Right ventricle myocardium superior (tissue), 1 donor: ENCODE measurements at regions not wholly inside any gene's neighbourhood (a gene's known extent, or its start where the extent isn't known, plus 50 kb on each side); places are given as distances from the start of the nearest gene placed in this dataset.
"Not testable (repeated sequence)": the region's sequence is repeated elsewhere in the genome, so short reads cannot be mapped to it uniquely, and the experiment has no call there.

ENCODE experiments used
- ATAC-seq: fragments of 200-7000 bp; cut with Tn5 transposase; one replicate; pipeline ENCODE4 v1.9.1; 2020; ENCODE audit warnings: mild to moderate bottlenecking; ENCODE audit not compliant: poor library complexity
- DNase-seq: peaks from one replicate; pipeline ENCODE4 v3.0.0-alpha.2; 2020
- intact Hi-C: fragments of 100-400 bp; cut with DNase I; formaldehyde crosslinking; loops from one replicate; pipeline ENCODE4 v1.11.2; 2022
- donor health status: DM: no; HTN: yes; CAD: no; lungs with severe emphysema.

DNA sequence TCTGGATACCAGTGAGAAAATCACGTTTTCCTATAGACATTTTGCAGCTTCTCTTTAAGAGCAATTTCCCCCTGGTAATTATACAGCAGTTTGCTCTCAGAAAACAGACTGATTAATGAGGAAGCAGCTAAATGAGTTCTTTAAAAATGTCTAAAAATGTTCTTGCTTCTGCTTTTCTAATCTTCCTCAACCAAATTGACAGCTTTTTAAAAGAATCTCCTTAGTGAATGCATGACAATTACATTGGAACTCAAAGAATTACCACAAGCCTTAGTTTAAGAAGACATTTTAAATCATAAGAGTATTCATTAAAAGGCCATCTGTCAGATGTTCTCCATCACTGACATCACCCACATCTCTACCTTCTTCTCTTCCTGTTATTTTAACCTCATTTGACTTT lies 135.8 kb upstream of the PLXNC1 start:
- DNase-seq (no peak), ATAC-seq (no peak)
- intact Hi-C loops, result no loop called here

DNA sequence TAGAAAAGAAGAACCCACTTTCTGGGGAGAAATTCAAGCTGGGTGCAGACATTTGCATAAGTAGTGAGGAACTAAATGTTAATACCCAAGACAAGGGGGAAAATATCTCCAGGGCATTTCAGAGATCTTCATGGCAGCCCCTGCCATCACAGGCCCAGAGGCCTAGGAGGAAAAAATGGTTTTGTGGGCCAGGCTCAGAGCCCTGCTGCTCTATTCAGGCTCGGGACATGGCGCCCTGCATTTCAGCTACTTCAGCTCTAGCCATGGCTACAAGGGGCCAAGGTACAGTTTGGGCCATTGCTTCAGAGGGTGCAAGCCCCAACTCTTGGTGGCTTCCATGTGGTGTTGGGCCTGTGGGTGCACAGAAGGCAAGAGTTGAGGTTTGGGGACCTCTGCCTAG lies 131.1 kb upstream of the PLXNC1 start:
- intact Hi-C loops, ATAC-seq, DNase-seq: not testable (repeated sequence)

DNA sequence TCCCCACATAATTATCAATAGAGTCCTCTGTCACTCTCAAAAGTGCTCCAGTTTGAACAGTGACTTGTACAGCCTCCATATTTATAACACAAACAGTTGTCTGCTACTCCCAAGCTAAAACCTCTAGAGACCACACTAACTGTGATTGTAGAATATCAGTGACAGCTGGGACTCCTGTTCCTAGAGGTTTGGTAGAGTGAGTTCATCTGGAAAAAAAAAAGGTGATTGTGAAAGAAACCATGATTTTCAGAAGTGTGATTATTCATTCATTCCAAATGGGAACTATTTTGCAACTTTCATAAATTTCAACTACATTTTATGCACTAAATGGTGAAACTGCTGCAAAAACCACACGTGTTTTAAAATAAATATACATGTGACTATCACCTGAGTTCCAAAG lies 128.0 kb upstream of the PLXNC1 start:
- ATAC-seq (peak; percentile 39), DNase-seq (no peak)
- intact Hi-C loops, result no loop called here

DNA sequence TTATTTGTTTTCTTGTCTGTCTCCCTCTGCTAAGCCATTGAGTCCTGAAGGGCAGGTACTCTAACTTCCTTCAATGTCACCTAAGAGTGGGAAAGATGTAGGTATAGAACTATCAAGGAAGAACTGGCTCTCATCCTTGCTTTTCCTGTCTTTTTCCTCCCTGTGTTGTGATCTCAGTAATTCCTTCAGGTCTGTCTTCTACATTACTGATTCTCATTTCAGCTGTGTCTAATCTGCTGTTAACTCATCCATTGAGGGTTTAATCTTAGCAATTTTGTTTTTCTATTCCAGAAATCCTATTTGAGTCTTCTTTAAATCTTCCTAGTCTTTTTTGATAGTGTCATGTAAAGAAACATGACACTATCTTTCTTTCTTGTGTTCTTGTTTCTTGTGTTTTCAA lies 124.5 kb upstream of the PLXNC1 start:
- DNase-seq (no peak), ATAC-seq (no peak)
- intact Hi-C loops, result no loop called here

DNA sequence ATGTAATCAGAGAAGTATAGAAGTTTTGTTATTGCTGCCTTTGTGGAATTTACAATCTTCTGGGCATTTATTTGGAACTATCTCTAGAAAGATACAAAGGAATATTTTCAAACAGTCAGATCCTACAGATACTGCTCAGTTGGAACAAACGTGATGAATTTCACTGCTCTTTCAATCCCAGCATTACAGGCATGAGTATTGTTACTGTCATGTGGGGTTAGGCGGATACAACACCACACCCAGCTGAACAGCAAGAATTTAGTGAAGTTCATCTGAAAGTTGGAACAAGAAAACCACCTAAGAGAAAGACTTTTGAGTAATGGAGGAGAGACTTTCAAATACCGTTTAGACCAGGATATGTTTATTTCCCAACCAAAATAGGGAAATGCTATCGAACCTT lies 123.3 kb upstream of the PLXNC1 start:
- no peak for DNase-seq
- intact Hi-C loops, result no loop called here
- no peak for ATAC-seq

DNA sequence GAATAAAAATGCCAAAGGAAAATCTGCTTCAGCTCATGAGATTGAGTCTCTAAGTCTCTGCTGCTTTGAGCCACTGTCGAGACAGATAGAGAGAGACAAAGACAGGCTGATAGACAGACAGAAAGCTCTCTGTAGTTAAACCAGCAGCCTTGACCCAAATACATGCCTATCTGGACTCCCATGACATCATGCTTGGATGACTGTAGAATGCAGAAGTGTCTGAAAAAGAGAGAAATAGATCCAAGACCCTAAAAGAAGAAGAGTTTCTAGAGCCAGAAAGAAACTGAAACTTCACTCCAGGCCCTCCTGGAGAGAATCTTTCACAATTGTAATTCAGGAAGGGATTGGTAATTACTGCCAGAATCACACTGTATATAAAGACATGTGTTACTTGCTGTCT lies 122.6 kb upstream of the PLXNC1 start:
- intact Hi-C loops, result no loop called here
- DNase-seq (no peak), ATAC-seq (no peak)

DNA sequence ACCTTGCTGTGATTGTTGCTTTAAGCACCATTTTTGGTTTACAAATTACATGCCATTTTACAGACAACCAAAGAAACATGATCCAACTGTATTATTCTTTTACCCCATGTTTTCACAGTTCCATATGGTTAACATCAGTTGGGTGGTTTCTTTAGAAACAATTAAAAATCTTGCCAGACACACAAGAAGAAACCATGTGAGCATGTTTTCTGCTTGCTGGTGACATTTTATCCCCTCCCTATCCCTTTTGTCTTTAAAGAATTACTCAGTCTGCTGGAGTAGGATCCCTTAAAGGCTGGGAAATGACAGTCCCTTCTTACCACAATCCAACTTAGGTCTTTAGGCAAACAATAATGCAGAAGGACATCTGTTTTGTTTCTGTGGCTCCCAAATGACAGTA lies 121.8 kb upstream of the PLXNC1 start:
- ATAC-seq (no peak), DNase-seq (no peak)
- intact Hi-C loops, result no loop called here

DNA sequence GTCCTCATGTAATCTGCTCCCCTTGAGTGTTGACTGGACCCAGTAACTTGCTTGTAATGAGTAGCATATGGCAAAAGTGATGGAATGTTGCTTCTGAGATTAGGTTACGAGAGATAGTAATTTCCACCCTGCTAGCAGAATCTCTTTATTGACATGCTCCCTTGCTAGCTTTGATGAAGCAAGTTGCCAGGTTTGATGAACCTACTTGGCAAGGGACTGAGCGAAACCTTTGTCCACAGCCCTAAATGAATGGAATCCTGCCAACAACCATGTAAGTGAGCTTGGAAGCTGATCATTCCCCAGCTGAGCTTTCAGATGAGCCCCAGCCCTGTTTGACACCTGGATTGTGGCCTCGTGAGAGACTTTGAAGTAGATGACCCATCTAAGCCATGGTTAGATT lies 120.8 kb upstream of the PLXNC1 start:
- no peak for ATAC-seq
- no peak for DNase-seq
- intact Hi-C loops, result no loop called here

DNA sequence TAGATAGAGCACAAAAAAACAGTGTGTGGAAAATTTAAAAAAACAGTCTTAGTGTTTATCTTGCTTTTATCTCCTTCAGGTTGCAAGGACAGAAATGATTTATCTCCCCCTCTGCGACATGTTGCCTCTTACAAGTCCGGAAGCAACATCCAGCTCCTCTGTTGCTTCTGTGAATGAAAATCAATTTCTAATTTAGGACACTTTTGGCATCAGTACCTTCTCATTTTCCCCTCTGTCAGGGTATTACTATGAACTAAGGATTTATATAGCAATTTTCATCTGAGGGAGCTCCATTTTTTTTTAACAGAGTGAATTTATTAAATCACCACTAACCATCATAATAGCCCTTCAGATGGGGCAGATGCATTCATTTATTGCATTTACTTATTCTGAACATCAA lies 116.6 kb upstream of the PLXNC1 start:
- intact Hi-C loops, result no loop called here
- ATAC-seq, result no peak
- no peak for DNase-seq

DNA sequence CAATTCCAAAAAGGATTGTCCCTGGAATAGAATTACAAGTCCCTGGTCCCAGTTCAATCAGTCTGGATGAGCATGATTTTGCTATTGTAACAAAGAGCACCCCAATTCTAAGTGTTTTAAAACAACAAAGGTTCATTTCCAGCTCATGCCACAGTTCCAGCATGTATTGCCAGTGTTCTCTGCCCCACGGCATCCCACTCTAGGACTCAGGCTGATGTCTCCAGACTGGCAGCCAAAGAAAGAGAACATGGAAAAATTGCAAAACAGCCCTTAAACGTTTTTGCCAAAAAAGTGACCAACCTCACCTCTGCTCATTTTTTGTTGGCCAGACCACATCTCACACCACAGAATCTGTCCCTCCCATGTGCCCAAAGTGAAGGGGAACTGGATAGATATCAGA lies 116.0 kb upstream of the PLXNC1 start:
- ATAC-seq (no peak), DNase-seq (no peak)
- intact Hi-C loops, result no loop called here

DNA sequence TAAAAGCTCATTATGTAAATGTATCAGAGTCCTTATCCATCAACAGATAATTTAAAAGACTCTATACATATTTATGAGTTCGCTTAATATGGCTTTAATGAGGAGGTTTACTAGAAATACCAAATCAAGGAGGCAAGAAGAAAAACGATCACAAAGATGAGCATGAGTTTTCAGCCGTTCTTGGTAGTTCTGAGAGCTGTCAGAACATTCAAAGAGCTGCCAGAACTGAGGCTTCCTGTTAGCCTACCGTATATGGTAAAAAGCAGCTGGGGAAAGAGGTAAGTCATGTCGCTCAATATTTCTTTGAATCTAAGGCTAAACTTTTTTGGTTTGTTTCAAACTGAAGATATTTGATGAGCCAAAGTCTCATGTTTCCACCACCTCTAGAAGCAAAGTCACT lies 115.3 kb upstream of the PLXNC1 start:
- no peak for ATAC-seq
- no peak for DNase-seq
- intact Hi-C loops, result no loop called here

DNA sequence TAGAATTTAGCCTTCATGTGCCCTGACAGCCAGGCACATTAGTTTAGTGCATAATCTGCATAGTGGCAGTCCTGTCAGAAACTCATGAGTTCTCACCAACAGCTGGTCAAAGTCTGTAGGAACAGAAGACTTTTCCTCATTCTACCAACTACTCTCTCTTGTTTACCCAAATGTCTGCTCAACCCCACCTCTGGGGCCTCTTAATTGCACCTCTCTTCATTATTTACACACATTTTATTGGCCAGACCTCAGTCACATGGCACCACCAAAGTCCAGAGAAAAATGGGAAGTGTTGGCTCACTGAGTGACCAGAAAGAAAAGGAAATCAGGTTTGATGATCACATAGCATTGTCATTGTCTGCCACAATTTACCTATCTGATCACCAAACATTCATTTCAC lies 114.6 kb upstream of the PLXNC1 start:
- intact Hi-C loops, result no loop called here
- no peak for ATAC-seq
- DNase-seq, result no peak

DNA sequence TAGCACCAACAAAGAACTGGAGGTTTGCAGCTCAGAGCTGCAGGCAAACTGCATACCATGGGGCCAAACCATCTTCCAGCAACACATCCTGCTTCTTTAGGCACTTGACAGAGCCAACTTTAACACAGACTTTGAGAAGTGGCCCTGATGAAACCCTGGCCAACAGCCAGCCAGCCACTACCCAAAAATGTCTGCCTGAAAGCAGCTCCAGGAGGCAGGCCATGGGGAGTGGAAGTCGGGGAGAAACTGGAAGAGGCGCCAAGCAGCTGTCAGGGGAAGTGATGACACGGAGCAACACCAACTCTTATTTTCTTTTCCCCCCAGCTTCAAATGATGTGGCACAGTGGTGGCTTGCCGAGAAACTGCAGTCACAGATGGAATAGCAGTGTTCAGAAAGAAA lies 110.9 kb upstream of the PLXNC1 start:
- no peak for DNase-seq
- ATAC-seq, result peak; percentile 63
- intact Hi-C loops, result no loop called here

DNA sequence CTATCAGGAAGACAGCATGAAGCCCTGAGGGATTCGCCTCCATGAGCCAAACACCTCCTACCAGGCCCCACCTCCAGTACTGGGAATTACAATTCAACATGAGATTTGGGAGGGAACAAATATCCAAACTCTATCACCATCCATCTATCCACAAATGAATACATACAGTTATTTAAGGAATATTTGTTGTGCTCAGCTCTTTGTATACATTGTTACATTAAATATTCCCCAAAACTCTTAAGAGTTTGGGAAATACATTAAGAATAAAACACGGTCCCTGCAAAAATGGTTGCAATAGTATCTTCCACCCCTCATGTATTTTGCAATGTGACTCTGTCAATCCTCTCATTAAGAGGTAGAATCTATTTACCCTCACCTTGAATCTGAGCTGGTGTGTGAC lies 109.8 kb upstream of the PLXNC1 start:
- intact Hi-C loops, result no loop called here
- DNase-seq, result no peak
- no peak for ATAC-seq

DNA sequence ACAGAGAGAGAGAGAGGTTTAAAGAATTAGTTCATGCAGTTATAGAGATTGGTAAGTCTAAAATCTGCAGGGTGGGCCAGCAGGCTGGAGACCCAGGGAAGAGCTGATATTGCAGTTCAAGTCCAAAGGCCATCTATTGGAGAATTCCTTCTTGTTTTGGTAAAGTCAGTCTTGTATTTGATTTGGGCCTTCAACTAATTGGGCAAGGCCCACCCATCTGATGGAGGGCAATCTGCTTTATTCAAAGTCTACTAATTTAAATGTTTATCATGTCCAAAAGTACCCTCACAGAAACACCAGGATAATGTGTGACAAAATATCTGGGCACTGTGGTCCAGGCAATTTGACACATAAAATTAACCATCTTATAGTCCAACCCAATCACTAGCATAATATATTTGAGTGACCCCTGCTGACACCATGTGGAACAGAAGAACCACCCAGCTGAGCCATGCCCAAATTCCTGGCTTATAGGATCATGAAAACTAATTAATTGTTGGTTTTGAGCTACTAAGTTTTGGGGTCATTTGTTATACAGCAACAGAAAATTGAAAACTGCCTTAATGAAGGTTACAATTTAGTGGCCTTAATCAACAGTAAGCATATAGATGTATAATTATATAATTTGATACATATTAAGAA lies 109.1 kb upstream of the PLXNC1 start:
- intact Hi-C loops, result no loop called here
- no peak for ATAC-seq
- DNase-seq, result no peak

DNA sequence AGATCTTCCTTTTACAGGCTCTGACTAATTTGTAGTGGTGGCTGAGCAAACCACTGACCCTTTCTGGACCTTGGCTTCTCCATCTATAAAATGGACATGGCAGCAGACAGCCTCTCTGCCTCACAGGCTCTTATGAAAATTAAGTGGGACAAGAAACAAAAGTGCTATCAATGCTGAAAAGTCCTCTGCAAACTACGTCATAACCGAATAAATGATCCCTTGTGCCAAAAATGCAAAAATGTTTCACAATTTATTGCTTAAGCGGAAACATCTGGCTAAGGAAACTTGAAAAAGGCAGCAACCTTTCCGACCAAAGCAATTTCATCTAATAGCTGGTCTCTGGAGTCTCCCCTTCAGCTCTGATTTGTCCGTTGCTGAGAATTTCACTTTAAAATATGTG lies 108.5 kb upstream of the PLXNC1 start:
- ATAC-seq (peak; percentile 73), DNase-seq (no peak)
- intact Hi-C loops, result no loop called here

DNA sequence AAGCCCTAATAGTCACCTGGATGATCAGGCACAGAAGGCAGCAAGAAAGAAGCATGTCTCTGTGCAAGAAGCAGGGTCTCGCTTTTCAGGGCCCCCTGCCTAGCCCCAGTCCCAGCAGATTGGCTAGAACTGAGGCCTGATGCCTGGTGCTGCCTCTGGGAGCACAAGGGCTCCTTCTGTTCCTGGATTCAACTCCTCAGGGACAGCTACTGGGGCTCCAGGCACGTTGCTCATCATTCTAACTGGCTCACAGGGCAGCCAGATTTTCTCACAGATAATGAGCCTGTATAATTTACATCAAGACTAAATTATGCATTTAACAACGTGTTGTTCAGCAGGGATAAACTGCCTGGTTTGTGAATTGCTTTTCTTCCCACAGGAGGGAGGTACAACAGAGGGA lies 106.5 kb upstream of the PLXNC1 start:
- intact Hi-C loops, result no loop called here
- DNase-seq, result no peak
- no peak for ATAC-seq

DNA sequence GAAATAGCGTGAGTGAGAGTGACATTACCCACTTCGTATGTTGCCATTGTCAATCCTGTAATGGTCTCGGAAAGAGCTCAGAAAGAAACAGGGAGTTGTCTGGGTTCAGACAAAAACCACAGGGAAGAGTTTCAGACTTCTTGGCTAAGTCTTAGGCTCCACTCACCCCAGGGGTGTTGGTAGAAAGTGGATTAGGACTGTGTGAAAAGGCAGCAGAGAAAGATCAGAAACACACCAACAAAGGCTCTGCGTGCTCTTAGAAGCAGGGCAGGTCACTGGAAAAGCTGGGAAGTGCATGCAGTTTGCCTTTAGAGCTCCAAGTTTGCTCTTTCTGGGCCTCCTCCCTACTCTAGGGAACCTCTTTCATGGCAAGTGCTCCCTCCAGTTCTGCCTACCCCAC lies 106.1 kb upstream of the PLXNC1 start:
- ATAC-seq, result peak; percentile 30
- intact Hi-C loops, result no loop called here
- DNase-seq, result no peak

DNA sequence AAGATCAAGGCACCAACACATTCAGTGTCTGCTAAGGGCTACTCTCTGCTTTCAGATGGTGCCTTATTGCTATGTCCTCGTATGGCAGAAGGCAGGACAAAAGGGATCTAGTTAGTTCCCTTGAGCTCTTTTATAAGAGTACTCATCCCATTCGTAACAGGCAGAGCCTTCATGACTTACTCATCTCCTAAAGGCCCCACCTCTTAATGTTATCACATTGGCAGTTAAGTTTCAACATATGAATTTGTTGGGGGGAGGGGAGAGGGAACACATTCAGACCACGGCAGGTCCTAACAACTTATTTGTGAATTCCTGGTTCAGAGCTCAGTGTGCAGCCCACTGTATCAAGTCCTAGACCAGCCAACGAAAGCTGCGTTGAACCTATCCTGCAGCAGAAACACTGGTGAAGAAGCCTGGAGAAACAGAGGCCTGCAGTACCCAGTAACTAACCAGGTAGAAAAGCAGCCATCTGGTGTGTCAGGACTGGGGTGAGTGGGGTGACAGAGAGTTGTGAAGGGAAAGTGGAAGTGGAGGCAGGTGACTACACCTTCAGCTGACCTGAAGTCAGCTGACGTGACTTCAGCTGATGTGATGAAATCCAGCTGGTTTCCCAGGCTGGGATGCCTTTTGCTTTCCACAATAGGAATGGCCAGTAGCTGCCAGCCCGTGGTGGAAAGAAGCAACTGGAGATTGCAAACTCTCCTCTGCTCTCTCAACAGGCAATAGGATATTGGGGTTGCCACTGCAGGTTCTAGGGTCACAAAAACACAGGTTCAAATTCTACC lies 101.6 kb upstream of the PLXNC1 start:
- intact Hi-C loops, result no loop called here
- DNase-seq (no peak), ATAC-seq (peak; percentile 42)

DNA sequence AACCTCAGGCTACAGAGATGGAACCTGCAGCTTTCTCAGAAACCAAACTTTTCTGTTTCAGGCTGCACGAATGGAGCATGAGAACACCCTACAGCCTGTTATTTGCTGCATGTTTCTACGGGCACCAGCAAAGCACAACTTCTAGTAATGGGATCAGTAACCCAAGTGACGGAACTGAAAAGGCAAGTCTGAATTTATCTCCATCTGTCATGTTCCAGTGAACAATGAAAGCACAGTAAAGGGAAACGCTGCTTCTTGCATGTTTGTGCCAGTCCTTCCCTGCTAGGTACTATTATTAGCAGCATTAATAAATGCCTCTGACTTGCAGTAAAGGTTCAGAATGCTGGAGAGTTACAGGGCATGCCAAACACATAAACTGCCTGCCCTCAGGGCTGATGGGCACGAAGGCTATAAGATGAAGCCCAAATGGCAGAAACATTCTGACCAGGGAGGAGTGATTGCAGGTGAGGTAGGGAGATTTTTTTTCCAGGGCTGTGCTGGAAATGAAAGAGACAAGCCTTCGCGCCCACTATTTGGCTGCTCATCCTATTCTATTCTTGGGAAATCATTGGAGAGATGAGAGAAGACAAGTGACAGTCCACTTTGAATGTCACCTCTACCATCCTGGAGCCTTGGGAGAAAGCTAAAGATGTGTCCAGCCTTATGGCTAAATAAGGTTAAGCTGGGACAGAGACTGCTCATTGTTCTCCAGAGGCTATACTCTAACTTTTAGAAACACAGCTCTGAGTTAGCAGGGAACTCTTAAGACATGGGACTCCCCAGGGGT lies 100.4 kb upstream of the PLXNC1 start:
- intact Hi-C loops, result no loop called here
- ATAC-seq (peak; percentile 88), DNase-seq (no peak)
